HCT116 (cell line): ENCODE measurements at regions not wholly inside any gene's neighbourhood (a gene's known extent, or its start where the extent isn't known, plus 50 kb on each side); places are given as distances from the start of the nearest gene placed in this dataset.

Experiments used
- ATAC-seq: fragments of 200-7000 bp; cut with Tn5 transposase; 2 replicates; pipeline ENCODE4 v1.9.1; 2020; ENCODE audit warnings: mild to moderate bottlenecking, moderate library complexity
- BruUV-seq: library from RNA; stranded (reverse); fragments of 400-500 nt; replicated peaks from 2 replicates; lab custom pipeline; 2021; lab: Mats Ljungman, UMichigan
- CTCF ChIA-PET: fragments of 300-600 bp; sonication (Branson Sonifier 250); formaldehyde crosslinking; loops from one replicate; lab custom pipeline; 2021; ENCODE audit warnings: antibody characterized with exemption; lab: Charles Lee
- POLR2A ChIA-PET: fragments of 300-600, 350-600 bp; sonication (Branson Sonifier 250); formaldehyde crosslinking; loops from one replicate; lab custom pipeline; 2021; ENCODE audit warnings: antibody characterized with exemption; lab: Charles Lee
- RAD21 ChIA-PET, 2 experiments: fragments of 300-600 bp; sonication (Branson Sonifier 250); formaldehyde crosslinking; loops; one replicate each; lab custom pipeline; 2023; ENCODE audit warnings: low total read pairs in 2 of 2; ENCODE audit not compliant: uncharacterized antibody in 2 of 2, unreplicated experiment in 2 of 2, low non-redundant PET in 1 of 2; lab: Charles Lee
- DNase-seq: peaks from one replicate; pipeline ENCODE4 v3.0.0-alpha.2; 2010; ENCODE audit warnings: low read depth, low spot score
- H2AFZ ChIP-seq: fragments of 200-600 bp; shearing (Covaris generic), sonication (generic); 2 replicates; pipeline ENCODE4 v1.6.1; 2017; ENCODE audit warnings: low read depth, mixed run types, mixed read lengths, antibody characterized with exemption, low read length; ENCODE audit not compliant: poor library complexity, severe bottlenecking
- H3K27ac ChIP-seq: 2 replicates; pipeline ENCODE4 v1.5.1; 2012; ENCODE audit warnings: low read depth, low read length
- H3K27me3 ChIP-seq: fragments of 200-600 bp; sonication (generic); 2 replicates; pipeline ENCODE4 v1.6.1; 2016; ENCODE audit warnings: mixed run types, low read length, mixed read lengths; ENCODE audit not compliant: insufficient read depth
- H3K36me3 ChIP-seq, 2 experiments: fragments of 200-500 bp in 1 of 2; fragments of 200-600 bp in 1 of 2; sonication (Bioruptor generic) in 1 of 2; sonication (generic) in 1 of 2; 2 replicates each; pipeline versions ENCODE4 v1.5.1 to v1.6.1; 2014 to 2016; ENCODE audit warnings: low read length in 2 of 2, inconsistent platforms in 1 of 2, mixed read lengths in 1 of 2, mixed run types in 1 of 2; ENCODE audit not compliant: insufficient read depth in 2 of 2, control insufficient read depth in 1 of 2
- H3K4me1 ChIP-seq, 2 experiments: fragments of 200-600 bp in 1 of 2; sonication (generic) in 1 of 2; 2 replicates each; pipeline versions ENCODE4 v1.5.1 to v1.6.1; 2012 to 2017; ENCODE audit warnings: low read length in 2 of 2, inconsistent platforms in 1 of 2, mild to moderate bottlenecking in 1 of 2, mixed read lengths in 1 of 2, mixed run types in 1 of 2, moderate library complexity in 1 of 2; ENCODE audit not compliant: insufficient read depth in 2 of 2, control insufficient read depth in 1 of 2
- H3K4me2 ChIP-seq: fragments of 200-600 bp; sonication (generic); 2 replicates; pipeline ENCODE4 v1.6.1; 2017; ENCODE audit warnings: mixed run types, low read length, mixed read lengths
- H3K4me3 ChIP-seq, 2 experiments: fragments of 200-600 bp in 1 of 2; sonication (generic) in 1 of 2; replicated peaks in 1 of 2; 2 replicates each; pipeline ENCODE4 v1.5.1; 2011 to 2016; ENCODE audit warnings: low read length in 2 of 2, control low read depth in 1 of 2, low read depth in 1 of 2, mild to moderate bottlenecking in 1 of 2, mixed read lengths in 1 of 2, mixed run types in 1 of 2
- H3K79me2 ChIP-seq: fragments of 200-600 bp; sonication (generic); 2 replicates; pipeline ENCODE4 v1.6.1; 2017; ENCODE audit warnings: mild to moderate bottlenecking, mixed run types, low read length, moderate library complexity, mixed read lengths; ENCODE audit not compliant: insufficient read depth
- H3K9ac ChIP-seq: fragments of 200-600 bp; sonication (generic); 2 replicates; pipeline ENCODE4 v1.6.1; 2016; ENCODE audit warnings: low read length, mixed read lengths
- H3K9me2 ChIP-seq: fragments of 200-600 bp; sonication (generic), shearing (Covaris generic); 2 replicates; pipeline ENCODE4 v1.6.1; 2017; ENCODE audit warnings: mixed run types, mild to moderate bottlenecking, moderate library complexity; ENCODE audit not compliant: insufficient read depth
- H3K9me3 ChIP-seq, 2 experiments: fragments of 200-500 bp in 1 of 2; fragments of 200-600 bp in 1 of 2; sonication (Bioruptor generic) in 1 of 2; sonication (generic) in 1 of 2; 2 replicates each; pipeline ENCODE4 v1.6.1; 2014 to 2017; ENCODE audit warnings: low read length in 2 of 2, mixed read lengths in 2 of 2, inconsistent platforms in 1 of 2, low read depth in 1 of 2, mild to moderate bottlenecking in 1 of 2, mixed run types in 1 of 2, moderate library complexity in 1 of 2; ENCODE audit not compliant: control insufficient read depth in 1 of 2, insufficient read depth in 1 of 2
- H4K20me1 ChIP-seq: fragments of 200-600 bp; sonication (generic), shearing (Covaris generic); 2 replicates; pipeline ENCODE4 v1.6.1; 2017; ENCODE audit warnings: mixed run types, mild to moderate bottlenecking, moderate library complexity; ENCODE audit not compliant: insufficient read depth
- MAX ChIP-seq: IDR thresholded peaks from 2 replicates; pipeline ENCODE4 v1.6.1; 2012
- ZBTB33 ChIP-seq: IDR thresholded peaks from 2 replicates; pipeline ENCODE4 v1.6.1; 2011; ENCODE audit warnings: mild to moderate bottlenecking, low read length, moderate library complexity; ENCODE audit not compliant: insufficient replicate concordance; ENCODE audit errors: extremely low read depth
- intact Hi-C: fragments of 100-400 bp; cut with micrococcal nuclease; formaldehyde crosslinking; loops from 2 replicates; pipeline ENCODE4 v1.10.0; 2022

- H3K4me2 ChIP-seq, result no peak overlapping the region
- no peaks in the 10 kb centered on the region for H3K36me3 ChIP-seq
- H3K9me3 ChIP-seq, result no peaks in the 10 kb centered on the region
- H3K79me2 ChIP-seq, result no peaks in the 10 kb centered on the region
- no peaks in the 10 kb centered on the region for H4K20me1 ChIP-seq
- no peak for TF ChIP-seq ZBTB33
- no peak for TF ChIP-seq MAX
- no TSS peak for BruUV-seq
- peaks cover 30% of the 10 kb centered on the region; the same call in 1 of the 2 replicates for H3K27me3 ChIP-seq
- CTCF ChIA-PET, result no interaction called here
- ATAC-seq (no peak), DNase-seq (no peak)
- POLR2A ChIA-PET, result no interaction called here
- no peak overlapping the region for H3K9ac ChIP-seq
- H3K9me2 ChIP-seq, result no peaks in the 10 kb centered on the region
- H3K4me3 ChIP-seq, result no peak overlapping the region
- intact Hi-C loops, result loop anchor here (10.0 kb wide), 1 partner anchor 434 kb away; no protein-coding TSS in a partner anchor
- no peaks in the 10 kb centered on the region for H3K4me1 ChIP-seq
- no peak overlapping the region for H3K27ac ChIP-seq
- RAD21 ChIA-PET, result no interaction called here
- H2AFZ ChIP-seq, result no peak overlapping the region
These were observed 124.3 kb downstream of the BUD13 start for GRCh38 chr11:116648247-116649174.
